ENCODE measurements at regions not wholly inside any gene's neighbourhood (a gene's known extent, or its start where the extent isn't known, plus 50 kb on each side); places are given as distances from the start of the nearest gene placed in this dataset.

- no peak for DNase-seq
These were observed 386.6 kb upstream of the SPRED2 start for GRCh38 chr2:65818873-65819451.

- no peak for DNase-seq
These were observed 381.3 kb upstream of the SPRED2 start for GRCh38 chr2:65813631-65814173.

GRCh38 chr2:65812887-65813286 is 380.5 kb upstream of the SPRED2 start:
- no peak for DNase-seq

GRCh38 chr2:65807942-65808341 is 375.5 kb upstream of the SPRED2 start:
- no peak for DNase-seq

- no peak for DNase-seq
These were observed 372.4 kb upstream of the SPRED2 start for GRCh38 chr2:65804777-65805176.

- no peak for DNase-seq
These were observed 370.0 kb upstream of the SPRED2 start for GRCh38 chr2:65802298-65802942.

GRCh38 chr2:65800998-65801397 is 368.6 kb upstream of the SPRED2 start:
- no peak for DNase-seq

GRCh38 chr2:65799141-65799854 is 366.9 kb upstream of the SPRED2 start:
- no peak for DNase-seq

- no peak for DNase-seq
These were observed 366.2 kb upstream of the SPRED2 start for GRCh38 chr2:65798641-65799040.

- no peak for DNase-seq
These were observed 362.6 kb upstream of the SPRED2 start for GRCh38 chr2:65794994-65795393.

- DNase-seq: no peak
These were observed 359.1 kb upstream of the SPRED2 start for GRCh38 chr2:65791404-65791975.

- DNase-seq: no peak
These were observed 358.2 kb upstream of the SPRED2 start for GRCh38 chr2:65790676-65790935.

GRCh38 chr2:65789923-65790675 is 357.7 kb upstream of the SPRED2 start:
- DNase-seq: no peak

GRCh38 chr2:65788556-65788955 is 356.2 kb upstream of the SPRED2 start:
- DNase-seq: no peak

- no peak for DNase-seq
These were observed 354.4 kb upstream of the SPRED2 start for GRCh38 chr2:65786765-65787164.

GRCh38 chr2:65786007-65786717 is 353.8 kb upstream of the SPRED2 start:
- no peak for DNase-seq

GRCh38 chr2:65782996-65783650 is 350.7 kb upstream of the SPRED2 start:
- DNase-seq: no peak

GRCh38 chr2:65782186-65782585 is 349.8 kb upstream of the SPRED2 start:
- DNase-seq: no peak

- no peak for DNase-seq
These were observed 349.4 kb upstream of the SPRED2 start for GRCh38 chr2:65781756-65782155.

- no peak for DNase-seq
These were observed 346.6 kb upstream of the SPRED2 start for GRCh38 chr2:65779021-65779420.

GRCh38 chr2:65778137-65778536 is 345.7 kb upstream of the SPRED2 start:
- DNase-seq: no peak

GRCh38 chr2:65775839-65776238 is 343.4 kb upstream of the SPRED2 start:
- no peak for DNase-seq

Data from activated effector memory CD4-positive, alpha-beta T cell treated with anti-CD3 and anti-CD28 coated beads, Interleukin-2, amount 50 U/mL, for 16 hours (primary cell).